ENCODE measurements at regions not wholly inside any gene's neighbourhood (a gene's known extent, or its start where the extent isn't known, plus 50 kb on each side); places are given as distances from the start of the nearest gene placed in this dataset.

DNA sequence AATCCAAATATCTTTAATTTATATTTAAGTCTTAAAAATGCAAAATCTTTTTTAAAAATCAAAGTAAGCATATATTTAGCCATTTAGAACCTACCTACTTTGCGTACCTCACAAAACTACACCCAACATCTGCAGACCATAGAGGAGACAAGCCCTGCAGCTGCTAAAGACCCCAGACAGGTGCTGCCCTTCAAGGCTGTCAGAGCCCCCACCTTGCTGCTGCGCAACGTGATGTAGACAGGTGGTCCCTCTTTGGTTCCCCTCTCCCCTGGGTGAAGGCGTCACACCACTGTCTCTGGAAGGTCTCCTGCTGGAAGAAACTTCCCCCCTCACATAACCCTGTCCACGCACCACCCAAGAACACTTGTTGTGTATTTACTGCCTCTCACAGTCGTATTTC, 204.5 kb downstream of the ARRDC4 start:
- TF ChIP-seq POLR2AphosphoS5 (IDR thresholded peaks at IDR 0.05), result no peak
- TF ChIP-seq, protein P1, sequence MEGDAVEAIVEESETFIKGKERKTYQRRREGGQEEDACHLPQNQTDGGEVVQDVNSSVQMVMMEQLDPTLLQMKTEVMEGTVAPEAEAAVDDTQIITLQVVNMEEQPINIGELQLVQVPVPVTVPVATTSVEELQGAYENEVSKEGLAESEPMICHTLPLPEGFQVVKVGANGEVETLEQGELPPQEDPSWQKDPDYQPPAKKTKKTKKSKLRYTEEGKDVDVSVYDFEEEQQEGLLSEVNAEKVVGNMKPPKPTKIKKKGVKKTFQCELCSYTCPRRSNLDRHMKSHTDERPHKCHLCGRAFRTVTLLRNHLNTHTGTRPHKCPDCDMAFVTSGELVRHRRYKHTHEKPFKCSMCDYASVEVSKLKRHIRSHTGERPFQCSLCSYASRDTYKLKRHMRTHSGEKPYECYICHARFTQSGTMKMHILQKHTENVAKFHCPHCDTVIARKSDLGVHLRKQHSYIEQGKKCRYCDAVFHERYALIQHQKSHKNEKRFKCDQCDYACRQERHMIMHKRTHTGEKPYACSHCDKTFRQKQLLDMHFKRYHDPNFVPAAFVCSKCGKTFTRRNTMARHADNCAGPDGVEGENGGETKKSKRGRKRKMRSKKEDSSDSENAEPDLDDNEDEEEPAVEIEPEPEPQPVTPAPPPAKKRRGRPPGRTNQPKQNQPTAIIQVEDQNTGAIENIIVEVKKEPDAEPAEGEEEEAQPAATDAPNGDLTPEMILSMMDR (IDR thresholded peaks at IDR 0.05 in 8 of 11, conservative IDR thresholded peaks at IDR 0.05 in 3 of 11), result no peak
- no peak for TF ChIP-seq POLR2A (IDR thresholded peaks at IDR 0.05)
- 60 to 83% (median 75%) methylated on average over 6 of the region's 6 CpGs for WGBS, 5 donors

DNA sequence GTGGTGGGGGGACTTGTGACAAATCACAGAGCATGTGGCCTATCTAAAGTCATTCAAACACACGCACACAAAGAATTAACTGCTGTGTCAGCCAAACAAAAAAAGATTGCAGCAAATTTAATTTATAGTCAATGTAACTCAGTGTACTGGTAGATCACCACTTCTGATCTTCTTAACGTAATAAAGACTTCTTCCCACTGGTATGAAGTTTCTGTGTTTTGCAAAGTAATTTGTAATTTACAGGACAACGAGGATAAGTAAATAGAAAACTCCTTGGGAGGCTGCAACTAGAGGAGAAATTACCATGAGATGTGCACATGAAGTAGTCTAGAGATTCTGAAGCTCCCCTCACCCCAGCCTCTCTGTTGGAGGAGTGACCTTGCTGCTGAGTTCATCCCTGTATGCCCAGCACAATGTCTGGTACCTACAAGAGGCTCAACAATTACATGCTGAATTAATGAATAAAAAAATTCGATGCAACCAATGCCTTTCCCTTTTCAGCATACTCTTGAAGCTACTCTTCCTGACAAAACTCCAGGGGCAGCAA, 207.3 kb downstream of the ARRDC4 start:
- no peaks in the 10 kb centered on the region for H3K9me3 ChIP-seq
- no peak for TF ChIP-seq POLR2A (IDR thresholded peaks at IDR 0.05)
- no peak for TF ChIP-seq POLR2AphosphoS5 (IDR thresholded peaks at IDR 0.05)
- TF ChIP-seq, protein P1 (IDR thresholded peaks at IDR 0.05 in 8 of 11, conservative IDR thresholded peaks at IDR 0.05 in 3 of 11), result no peak
- no peaks in the 10 kb centered on the region for H3K4me1 ChIP-seq
- 68 to 87% (median 76%) methylated on average over 4 of the region's 4 CpGs for WGBS, 5 donors
- no peak overlapping the region for H3K4me3 ChIP-seq
- no peak overlapping the region for H3K27ac ChIP-seq
- no peak for DNase-seq
- intact Hi-C loops (cut with DNase I; ENCODE audit: low total_unique reads), result no loop called here
- H3K36me3 ChIP-seq, result no peaks in the 10 kb centered on the region
- peaks cover 0 to 15% (median 0%) of the 10 kb centered on the region in 7 donors for H3K27me3 ChIP-seq (replicated peaks in 1 of 7)

More for the DNA sequence above, 204.5 kb downstream of the ARRDC4 start:
- no peak for DNase-seq
- peaks cover 0 to 15% (median 0%) of the 10 kb centered on the region in 7 donors for H3K27me3 ChIP-seq (replicated peaks in 1 of 7)
- no peaks in the 10 kb centered on the region for H3K36me3 ChIP-seq
- intact Hi-C loops (cut with DNase I; ENCODE audit: low total_unique reads), result no loop called here
- no peak overlapping the region for H3K27ac ChIP-seq
- no peaks in the 10 kb centered on the region for H3K9me3 ChIP-seq
- peaks cover 0 to 12% (median 6%) of the 10 kb centered on the region in 6 donors for H3K4me1 ChIP-seq
- H3K4me3 ChIP-seq, result no peak overlapping the region

DNA sequence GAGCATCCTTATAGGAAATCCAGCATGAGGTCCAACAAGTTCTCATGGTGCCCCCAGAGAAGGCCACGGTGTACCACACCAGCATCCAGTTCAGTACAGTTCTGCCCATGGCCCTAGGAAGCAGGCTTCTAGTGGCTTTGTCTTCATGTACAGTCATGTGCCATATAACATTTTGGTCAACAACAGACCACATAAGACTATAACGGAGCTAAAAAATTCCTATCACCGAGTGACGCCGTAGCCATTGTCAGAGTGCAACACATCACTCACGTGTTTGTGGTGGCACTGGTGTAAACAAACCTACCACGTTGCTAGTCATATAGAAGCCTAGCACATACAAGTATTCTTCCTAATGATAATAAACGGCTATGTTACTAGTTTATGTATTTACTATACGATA, 209.0 kb downstream of the ARRDC4 start:
- H3K9me3 ChIP-seq, result no peaks in the 10 kb centered on the region
- no peak overlapping the region for H3K27ac ChIP-seq
- H3K36me3 ChIP-seq, result no peaks in the 10 kb centered on the region
- H3K4me3 ChIP-seq, result no peak overlapping the region
- no peak for DNase-seq
- WGBS, 5 donors, result 46 to 94% (median 72%) methylated on average over 9 of the region's 9 CpGs
- no peaks in the 10 kb centered on the region for H3K4me1 ChIP-seq
- peaks cover 0 to 11% (median 0%) of the 10 kb centered on the region in 7 donors for H3K27me3 ChIP-seq (replicated peaks in 1 of 7)
- intact Hi-C loops (cut with DNase I; ENCODE audit: low total_unique reads), result no loop called here
- TF ChIP-seq POLR2A (IDR thresholded peaks at IDR 0.05) (no peak), POLR2AphosphoS5 (IDR thresholded peaks at IDR 0.05) (no peak)
- TF ChIP-seq, protein P1 (IDR thresholded peaks at IDR 0.05 in 8 of 11, conservative IDR thresholded peaks at IDR 0.05 in 3 of 11), result no peak

DNA sequence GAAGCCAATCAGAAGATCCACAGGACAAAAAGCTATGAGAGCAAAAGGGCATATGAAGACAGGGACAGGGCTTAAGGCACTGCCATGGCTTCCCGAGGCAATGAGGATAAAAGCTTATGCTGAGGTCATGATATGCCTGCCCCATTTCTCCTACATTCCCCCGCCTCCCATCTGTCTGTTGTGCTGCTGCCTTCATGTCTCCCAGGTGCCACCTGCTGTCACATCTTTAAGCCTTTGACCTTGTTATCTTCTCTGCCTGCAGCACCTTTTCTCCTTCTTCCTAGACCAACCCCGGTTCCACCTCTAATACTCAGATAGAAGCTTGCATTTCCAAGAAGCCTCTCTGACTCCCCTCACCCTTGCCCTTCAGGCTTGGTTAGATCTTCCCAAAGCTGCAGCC, 213.8 kb downstream of the ARRDC4 start:
- Histone ChIP-seq H3K4me1 (peaks cover 0 to 7% (median 0%) of the 10 kb centered on the region in 6 donors), H3K4me3 (no peak overlapping the region), H3K27me3 (replicated peaks in 1 of 7) (peaks cover 0 to 21% (median 6%) of the 10 kb centered on the region in 7 donors), H3K36me3 (no peaks in the 10 kb centered on the region), H3K9me3 (no peaks in the 10 kb centered on the region), H3K27ac (no peak overlapping the region)
- intact Hi-C loops (cut with DNase I; ENCODE audit: low total_unique reads), result no loop called here
- TF ChIP-seq POLR2A (IDR thresholded peaks at IDR 0.05) (no peak), POLR2AphosphoS5 (IDR thresholded peaks at IDR 0.05) (no peak)
- TF ChIP-seq, protein P1 (IDR thresholded peaks at IDR 0.05 in 8 of 11, conservative IDR thresholded peaks at IDR 0.05 in 3 of 11), result no peak
- DNase-seq, result no peak
- WGBS, 5 donors, result 28 to 51% (median 37%) methylated on average over 3 of the region's 3 CpGs

Data from spleen (tissue), 11 donors.